Activated gamma-delta T cell treated with anti-CD3 and anti-CD28 coated beads, Interleukin-2, amount 50 U/mL, for 16 hours (primary cell): ENCODE measurements at regions not wholly inside any gene's neighbourhood (a gene's known extent, or its start where the extent isn't known, plus 50 kb on each side); places are given as distances from the start of the nearest gene placed in this dataset.

ENCODE experiments used
- DNase-seq: peaks from one replicate; pipeline ENCODE4 v3.0.0-alpha.2; 2020; ENCODE audit warnings: low read depth

- no peak for DNase-seq
Observed at GRCh38 chr2:160917850-160918249, 242.4 kb upstream of the TANK start.

DNA sequence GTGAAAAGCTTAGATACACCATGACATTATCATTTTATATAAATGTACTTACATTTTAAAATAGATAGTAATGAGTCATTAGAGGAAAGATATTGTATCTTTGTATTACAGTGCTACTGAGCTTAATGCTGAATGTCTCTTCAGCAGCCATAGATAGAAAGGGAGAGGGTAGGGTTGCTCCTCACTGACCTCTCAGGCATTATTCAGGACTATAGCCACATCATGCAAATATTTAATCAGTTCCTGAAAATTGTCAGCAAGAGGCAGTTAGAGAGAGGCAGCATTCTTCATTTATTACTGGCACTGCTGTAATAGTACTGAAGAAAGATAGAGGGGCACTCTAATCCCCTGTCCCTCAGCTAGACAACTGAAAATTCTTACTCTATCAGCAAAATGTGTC, 242.0 kb upstream of the TANK start:
- no peak for DNase-seq

GRCh38 chr2:160918906-160919503, 241.2 kb upstream of the TANK start:
- DNase-seq = no peak

DNA sequence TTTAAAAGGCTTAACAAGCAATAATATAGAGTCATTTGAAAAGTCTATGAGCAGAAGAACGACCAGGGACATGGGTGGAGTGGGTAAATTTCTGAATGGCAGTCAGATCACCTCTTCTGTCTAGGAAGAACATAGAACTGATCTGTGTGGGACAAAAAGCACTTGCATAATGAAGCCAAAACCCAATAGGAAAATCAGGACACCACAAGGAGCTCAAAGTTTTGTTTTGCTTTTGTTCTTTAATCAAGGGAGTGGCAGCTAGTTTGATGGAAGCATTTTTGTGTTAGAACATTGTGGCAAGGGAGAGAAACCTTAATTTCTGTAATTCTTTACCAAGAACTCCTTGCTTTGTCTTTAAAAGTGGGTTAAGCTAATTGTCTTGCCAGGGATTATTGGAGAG, 240.2 kb upstream of the TANK start:
- DNase-seq = no peak

DNA sequence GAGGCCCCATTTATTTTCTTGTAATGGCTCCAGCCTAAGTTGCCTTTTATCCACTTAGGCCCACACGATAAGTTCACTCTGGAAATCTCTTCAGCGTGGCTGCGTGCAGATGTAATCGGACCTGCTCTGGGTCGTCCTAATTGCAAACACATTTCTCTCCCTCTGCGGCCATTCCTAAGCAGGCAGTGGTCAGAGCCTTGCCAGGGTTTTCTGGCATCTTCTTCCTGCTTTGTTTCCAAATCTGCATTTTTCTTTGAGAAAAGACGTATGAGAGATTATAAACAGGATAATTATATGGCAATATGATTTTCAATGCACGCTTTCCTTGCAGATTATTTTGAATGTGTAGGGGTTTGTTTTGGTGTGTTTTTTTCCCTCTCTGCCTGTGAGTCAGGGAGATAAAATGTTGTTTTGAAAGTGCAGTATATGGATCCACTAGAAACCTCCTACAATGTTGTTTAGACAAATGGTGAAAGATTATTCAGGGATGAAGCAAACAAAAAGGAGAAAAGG, 239.4 kb upstream of the TANK start:
- no peak for DNase-seq

DNA sequence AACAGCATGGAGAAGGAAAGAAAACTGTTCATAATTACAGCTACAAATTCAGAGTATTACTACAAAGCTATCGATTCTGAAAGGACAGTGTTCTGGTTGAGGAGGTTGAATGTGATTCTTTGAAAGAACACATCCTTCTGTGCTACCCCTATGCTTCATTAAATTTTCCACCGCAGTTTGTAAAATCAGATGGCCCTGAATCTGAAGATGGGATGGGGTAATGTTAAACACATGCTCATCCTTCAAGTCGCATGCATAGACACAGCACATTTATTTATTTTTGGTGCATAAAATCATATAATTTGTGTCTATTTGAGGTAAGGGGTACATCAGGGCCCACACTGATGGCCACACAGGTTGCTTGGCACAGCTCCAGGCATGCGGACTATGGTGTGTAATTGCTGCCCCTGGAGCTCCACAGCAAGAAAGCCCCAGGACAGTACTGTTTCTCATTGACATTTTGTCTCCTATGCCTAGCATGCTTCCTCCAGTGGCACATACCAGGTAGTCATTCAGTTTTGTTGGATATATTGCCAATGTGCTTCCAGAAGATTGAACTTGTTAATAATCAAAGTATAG, 238.8 kb upstream of the TANK start:
- no peak for DNase-seq

- DNase-seq = no peak
Observed at GRCh38 chr2:160924936-160925353, 235.3 kb upstream of the TANK start.

DNA sequence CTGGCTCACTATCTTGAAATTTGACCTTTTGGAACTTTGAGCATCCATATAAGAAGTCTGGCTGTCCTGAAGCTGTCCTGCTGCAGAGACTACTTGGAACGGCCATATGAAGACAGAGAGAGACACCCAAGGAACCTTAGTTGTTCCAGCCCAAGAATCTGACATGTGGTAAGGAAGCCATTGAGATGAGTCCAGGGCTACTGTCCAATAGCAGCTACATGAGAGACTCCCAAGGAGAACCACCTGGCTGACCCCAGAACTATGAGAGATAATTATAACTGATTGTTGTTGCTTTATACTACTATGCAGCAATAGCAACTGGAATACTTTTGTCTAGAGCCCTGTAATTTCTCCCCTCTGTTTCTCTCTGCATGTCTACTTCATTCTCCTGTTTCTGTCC, 234.3 kb upstream of the TANK start:
- no peak for DNase-seq

GRCh38 chr2:160927324-160927723, 232.9 kb upstream of the TANK start:
- DNase-seq = no peak

DNA sequence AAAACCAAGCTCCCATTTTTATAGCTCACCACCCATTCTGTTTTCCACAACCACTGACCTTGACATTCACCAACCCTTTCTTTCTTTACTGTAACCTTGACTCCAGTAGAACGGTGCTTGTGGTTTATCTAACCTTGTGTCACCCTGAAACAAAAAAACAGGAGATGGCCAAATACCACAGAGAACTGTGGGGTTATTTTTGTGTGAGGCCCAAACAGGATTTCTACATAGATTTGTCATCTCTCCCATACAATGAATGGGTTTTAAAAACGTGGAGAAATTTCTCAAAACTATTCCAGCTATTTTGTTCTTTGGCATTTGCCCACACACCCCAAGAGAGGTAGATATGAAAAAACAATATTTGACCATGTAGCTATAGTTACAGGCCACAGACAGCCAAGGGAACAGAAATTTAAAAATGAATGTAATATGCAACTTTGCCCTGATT, 231.3 kb upstream of the TANK start:
- DNase-seq = no peak

GRCh38 chr2:160931531-160931930, 228.7 kb upstream of the TANK start:
- no peak for DNase-seq

DNA sequence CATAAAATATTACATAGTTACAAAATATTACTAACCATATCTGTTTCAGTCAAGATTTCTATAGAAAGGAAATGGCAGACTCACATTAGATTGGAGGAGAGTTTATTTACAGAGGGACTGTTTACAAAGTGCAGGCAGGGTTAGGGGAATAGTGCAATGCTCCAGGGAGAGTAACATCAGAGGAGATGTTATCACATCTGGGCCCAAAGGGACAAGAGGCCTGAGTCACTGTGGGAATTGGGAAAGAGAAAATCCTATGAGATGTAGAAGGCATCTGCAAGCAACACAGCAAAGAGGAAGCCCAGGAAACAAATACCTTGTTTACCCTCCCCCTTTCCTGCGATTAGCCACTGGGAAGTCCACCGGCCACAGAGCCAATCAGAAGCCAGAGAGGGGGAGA, 227.3 kb upstream of the TANK start:
- DNase-seq = no peak

GRCh38 chr2:160934263-160934662, 226.0 kb upstream of the TANK start:
- DNase-seq = no peak

DNA sequence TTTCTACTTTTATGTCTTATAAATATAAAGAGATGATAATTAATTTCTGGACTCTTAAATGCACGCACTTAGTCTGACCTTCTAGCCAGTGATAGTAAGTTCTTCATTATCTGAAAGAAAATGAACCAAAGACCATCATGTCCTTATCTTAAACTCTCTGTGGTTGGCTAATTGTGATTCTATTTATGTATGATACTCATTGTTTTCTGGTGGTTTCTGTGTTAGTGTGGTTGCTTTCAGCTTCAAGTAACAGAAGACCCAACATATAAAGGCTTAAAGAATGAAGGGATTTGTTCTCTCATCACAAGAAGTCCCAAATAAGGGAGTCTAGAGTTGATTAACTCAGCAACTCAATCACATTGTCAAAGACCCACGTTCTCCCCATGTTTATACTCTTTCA, 225.2 kb upstream of the TANK start:
- DNase-seq = no peak

GRCh38 chr2:160936044-160936806, 224.0 kb upstream of the TANK start:
- no peak for DNase-seq

- no peak for DNase-seq
Observed at GRCh38 chr2:160940271-160940670, 220.0 kb upstream of the TANK start.

DNA sequence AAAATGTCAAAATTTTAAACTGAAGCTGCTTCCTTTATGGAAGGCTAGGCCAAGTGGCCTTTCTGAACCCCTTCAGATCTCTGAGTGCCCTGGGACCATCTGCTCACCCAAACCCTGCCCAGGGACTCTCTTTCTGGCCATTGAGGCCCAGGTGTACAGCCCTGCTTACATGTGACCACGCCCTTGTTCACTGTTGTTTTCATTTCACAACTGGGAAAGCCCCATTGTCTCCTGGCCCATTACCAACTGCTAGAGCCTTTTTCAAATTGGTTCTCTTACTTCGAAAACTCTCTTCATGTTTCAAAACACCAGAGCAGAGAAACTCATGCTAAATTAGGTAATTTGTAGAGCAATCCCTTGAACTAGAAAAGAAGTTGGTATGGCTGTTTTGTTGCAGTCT, 219.5 kb upstream of the TANK start:
- DNase-seq = no peak

DNA sequence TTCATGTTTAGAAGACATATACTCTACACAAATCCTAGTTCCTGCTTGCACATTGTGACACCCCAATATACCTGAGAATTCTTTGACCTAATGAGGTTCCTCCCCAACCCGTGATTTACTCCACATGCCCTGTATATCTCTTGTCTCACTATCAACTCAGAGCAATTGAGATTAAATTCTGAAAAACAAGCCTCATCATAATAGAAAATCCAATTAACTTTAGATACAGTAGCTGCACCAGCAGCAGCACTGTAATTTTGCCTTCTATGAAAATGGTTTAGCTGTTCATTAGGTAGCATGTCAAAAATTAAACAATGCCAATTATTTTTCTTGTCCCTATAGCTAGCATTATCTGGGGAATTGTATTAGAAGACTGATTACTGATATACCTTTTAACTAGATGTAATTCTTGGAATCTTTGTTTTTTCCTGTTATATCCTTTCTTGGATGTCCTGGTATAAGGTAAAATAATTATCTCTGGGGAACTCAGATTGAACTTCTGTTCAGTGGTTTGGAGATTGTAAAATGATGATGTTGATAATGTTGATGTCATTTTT, 218.9 kb upstream of the TANK start:
- no peak for DNase-seq

- DNase-seq = no peak
Observed at GRCh38 chr2:160942476-160943142, 217.6 kb upstream of the TANK start.

DNA sequence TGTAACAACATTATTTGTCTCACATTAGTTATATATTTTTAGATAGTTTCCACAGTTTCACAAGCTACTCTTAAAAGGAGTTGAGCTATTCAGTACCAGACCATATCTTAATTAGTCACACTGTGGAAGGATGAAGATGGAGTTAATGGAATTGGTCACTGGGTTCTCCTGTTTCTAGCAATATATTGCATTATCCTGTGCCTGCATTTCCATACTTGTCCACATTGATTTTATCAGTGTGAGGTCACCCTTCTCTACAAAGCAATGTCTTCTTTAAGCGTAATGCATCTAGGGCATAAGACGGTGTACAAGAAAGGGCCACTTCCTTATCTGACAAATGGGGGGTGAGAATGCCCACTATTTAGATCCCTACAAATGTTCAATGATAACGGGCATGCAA, 216.8 kb upstream of the TANK start:
- DNase-seq = no peak

GRCh38 chr2:160952464-160953254, 207.6 kb upstream of the TANK start:
- no peak for DNase-seq

DNA sequence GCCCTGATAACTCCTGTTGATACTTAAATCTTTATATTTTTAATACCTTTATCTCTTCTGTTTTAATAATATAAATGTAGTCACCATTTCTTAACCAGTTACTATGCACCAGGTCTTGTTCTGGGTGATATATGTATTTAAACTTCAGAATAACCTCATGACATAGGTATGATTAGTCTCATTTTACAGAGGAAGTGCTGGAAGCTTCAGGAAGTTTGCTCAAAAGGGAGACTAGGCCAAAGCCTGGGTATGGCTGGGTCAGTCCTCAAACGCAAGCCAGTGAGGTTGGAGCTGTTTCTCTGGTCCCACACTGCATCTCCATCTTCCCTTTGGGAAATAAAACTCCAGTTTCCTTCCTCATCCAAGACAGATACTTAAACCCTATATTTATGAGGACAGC, 204.7 kb upstream of the TANK start:
- DNase-seq = no peak
